Prostate gland (tissue), 2 donors: ENCODE measurements at regions not wholly inside any gene's neighbourhood (a gene's known extent, or its start where the extent isn't known, plus 50 kb on each side); places are given as distances from the start of the nearest gene placed in this dataset.

ENCODE experiments used
- POLR2A ChIP-seq: fragments of 450-650 bp; IDR thresholded peaks from one replicate; pipeline ENCODE4 v1.6.1; 2016; ENCODE audit warnings: antibody characterized with exemption, mild to moderate bottlenecking
- POLR2AphosphoS5 ChIP-seq: sonication (generic); formaldehyde crosslinking; IDR thresholded peaks from one replicate; pipeline ENCODE4 v1.6.1; 2017; ENCODE audit warnings: antibody characterized with exemption
- TF ChIP-seq, protein P1 (sequence below), 4 experiments: fragments of 200-600 bp in 2 of 4; fragments of 450-650 bp in 2 of 4; sonication (generic) in 2 of 4; IDR thresholded peaks; 1 replicate in 3 of 4; 2 replicates in 1 of 4; pipeline ENCODE4 v1.5.1; 2016 to 2019; ENCODE audit warnings: antibody characterized with exemption in 4 of 4, mild to moderate bottlenecking in 2 of 4, moderate library complexity in 2 of 4

DNA sequence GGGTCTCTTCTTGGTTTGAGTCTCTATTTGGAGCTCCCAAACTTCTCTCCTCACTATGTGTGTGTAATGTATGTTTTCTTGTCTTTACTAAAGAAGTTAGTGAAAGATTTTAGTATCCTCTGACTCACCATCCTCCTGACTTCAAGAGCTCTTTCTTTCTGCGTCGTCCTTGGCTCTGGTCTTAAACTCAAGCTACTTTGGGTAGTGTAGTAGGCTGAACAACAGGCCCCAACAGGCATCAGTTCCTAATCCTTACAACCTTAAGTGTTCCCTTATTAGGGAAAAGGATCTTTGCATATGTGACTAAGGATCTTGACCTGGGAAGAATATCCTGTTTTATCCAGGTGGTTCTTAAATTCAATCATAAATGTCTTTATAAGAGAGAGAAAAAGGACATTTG lies 810.2 kb downstream of the MAFB start:
- TF ChIP-seq POLR2AphosphoS5 (no peak), POLR2A (no peak)
- TF ChIP-seq, protein P1, sequence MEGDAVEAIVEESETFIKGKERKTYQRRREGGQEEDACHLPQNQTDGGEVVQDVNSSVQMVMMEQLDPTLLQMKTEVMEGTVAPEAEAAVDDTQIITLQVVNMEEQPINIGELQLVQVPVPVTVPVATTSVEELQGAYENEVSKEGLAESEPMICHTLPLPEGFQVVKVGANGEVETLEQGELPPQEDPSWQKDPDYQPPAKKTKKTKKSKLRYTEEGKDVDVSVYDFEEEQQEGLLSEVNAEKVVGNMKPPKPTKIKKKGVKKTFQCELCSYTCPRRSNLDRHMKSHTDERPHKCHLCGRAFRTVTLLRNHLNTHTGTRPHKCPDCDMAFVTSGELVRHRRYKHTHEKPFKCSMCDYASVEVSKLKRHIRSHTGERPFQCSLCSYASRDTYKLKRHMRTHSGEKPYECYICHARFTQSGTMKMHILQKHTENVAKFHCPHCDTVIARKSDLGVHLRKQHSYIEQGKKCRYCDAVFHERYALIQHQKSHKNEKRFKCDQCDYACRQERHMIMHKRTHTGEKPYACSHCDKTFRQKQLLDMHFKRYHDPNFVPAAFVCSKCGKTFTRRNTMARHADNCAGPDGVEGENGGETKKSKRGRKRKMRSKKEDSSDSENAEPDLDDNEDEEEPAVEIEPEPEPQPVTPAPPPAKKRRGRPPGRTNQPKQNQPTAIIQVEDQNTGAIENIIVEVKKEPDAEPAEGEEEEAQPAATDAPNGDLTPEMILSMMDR (IDR thresholded peaks at IDR 0.05) = no peak
